HepG2 (cell line): ENCODE measurements at regions not wholly inside any gene's neighbourhood (a gene's known extent, or its start where the extent isn't known, plus 50 kb on each side); places are given as distances from the start of the nearest gene placed in this dataset.

ENCODE experiments used
- ATAC-seq: fragments of 200-7000 bp; cut with Tn5 transposase; 3 replicates; pipeline ENCODE4 v1.9.1; 2020; ENCODE audit warnings: mild to moderate bottlenecking, moderate library complexity
- BruUV-seq: library from RNA; stranded (reverse); fragments of 400-500 nt; replicated peaks from 2 replicates; lab custom pipeline; 2021; lab: Mats Ljungman, UMichigan
- CTCF ChIA-PET: fragments of 300-600 bp; formaldehyde crosslinking; extraction: SDS; loops from one replicate; lab custom pipeline; 2021; ENCODE audit warnings: low total read pairs, inconsistent platforms, low intra/inter-chr PET ratio; lab: Yijun Ruan, JAX
- POLR2A ChIA-PET: fragments of 350-600 bp; sonication (Branson Sonifier 250); formaldehyde crosslinking; loops from one replicate; lab custom pipeline; 2020; ENCODE audit warnings: antibody characterized with exemption, inconsistent platforms; lab: Yijun Ruan, JAX
- DNase-seq: peaks from one replicate; pipeline ENCODE4 v3.0.0-alpha.2; 2015; ENCODE audit warnings: low spot score
- FAIRE-seq: peaks from 3 replicates; lab custom pipeline; 2011; peaks lifted over from hg19 to GRCh38; lab: Jason Lieb, UNC
- H2AFZ ChIP-seq: one replicate; pipeline ENCODE4 v1.6.1; 2011; ENCODE audit warnings: low read length, inconsistent platforms
- H3K27ac ChIP-seq: fragments of 300-600 bp; 3 replicates; pipeline ENCODE4 v1.8.0; 2011; ENCODE audit warnings: mixed run types, mild to moderate bottlenecking, mixed read lengths, low read length, inconsistent platforms; ENCODE audit not compliant: insufficient read depth; ENCODE audit errors: extremely low read length
- H3K27me3 ChIP-seq, 2 experiments: fragments of 200-600 bp in 1 of 2; 2 replicates in 1 of 2; 3 replicates in 1 of 2; pipeline versions ENCODE4 v1.6.0 to v1.8.0; 2011; ENCODE audit warnings: low read length in 2 of 2, mild to moderate bottlenecking in 2 of 2, moderate library complexity in 2 of 2, inconsistent platforms in 1 of 2; ENCODE audit not compliant: insufficient read depth in 2 of 2, control insufficient read depth in 1 of 2
- H3K36me3 ChIP-seq, 2 experiments: fragments of 200-600 bp in 1 of 2; replicated peaks in 1 of 2; 2 replicates in 1 of 2; 3 replicates in 1 of 2; pipeline versions ENCODE4 v1.5.1 to v1.8.0; 2011; ENCODE audit warnings: low read length in 2 of 2, inconsistent platforms in 1 of 2; ENCODE audit not compliant: insufficient read depth in 2 of 2, control insufficient read depth in 1 of 2
- H3K4me1 ChIP-seq: 2 replicates; pipeline ENCODE4 v1.5.1; 2012; ENCODE audit warnings: low read length, inconsistent platforms; ENCODE audit not compliant: insufficient read depth
- H3K4me2 ChIP-seq: 2 replicates; pipeline ENCODE4 v1.6.0; 2011; ENCODE audit warnings: low read depth, low read length, inconsistent platforms
- H3K4me3 ChIP-seq, 3 experiments: fragments of 200-600 bp in 1 of 3; sonication (generic), shearing (Covaris generic) in 1 of 3; replicated peaks in 1 of 3; 2 replicates each; pipeline ENCODE4 v1.5.1; 2011 to 2016; ENCODE audit warnings: low read length in 3 of 3, inconsistent platforms in 2 of 3, low read depth in 2 of 3, mild to moderate bottlenecking in 2 of 3, control low read depth in 1 of 3, mixed read lengths in 1 of 3; ENCODE audit not compliant: insufficient read depth in 1 of 3
- H3K79me2 ChIP-seq: one replicate; pipeline ENCODE4 v1.6.1; 2011; ENCODE audit warnings: low read length, inconsistent platforms; ENCODE audit not compliant: insufficient read depth
- H3K9ac ChIP-seq: 2 replicates; pipeline ENCODE4 v1.6.0; 2011; ENCODE audit warnings: mild to moderate bottlenecking, low read depth, low read length, inconsistent platforms; ENCODE audit not compliant: insufficient read depth
- H3K9me3 ChIP-seq: 2 replicates; pipeline ENCODE4 v1.5.1; 2012; ENCODE audit warnings: mild to moderate bottlenecking, low read length
- H4K20me1 ChIP-seq: 2 replicates; pipeline ENCODE4 v1.6.0; 2011; ENCODE audit warnings: inconsistent platforms, mild to moderate bottlenecking, low read length, moderate library complexity; ENCODE audit not compliant: insufficient read depth
- ATF7-NPFF ChIP-seq: sonication (generic); formaldehyde crosslinking; IDR thresholded peaks from 2 replicates; pipeline ENCODE4 v1.8.1; 2023; ENCODE audit warnings: mild to moderate bottlenecking, low read depth, missing genetic modification reagents, moderate library complexity
- CBFB ChIP-seq: sonication (generic); formaldehyde crosslinking; IDR thresholded peaks from 2 replicates; pipeline ENCODE4 v1.4.0; 2020; ENCODE audit warnings: missing genetic modification reagents
- CREB1 ChIP-seq, 2 experiments: fragments of 450-650 bp in 1 of 2; IDR thresholded peaks; 2 replicates each; pipeline ENCODE4 v1.6.1; 2016 to 2017; ENCODE audit warnings: control low read depth in 1 of 2, mild to moderate bottlenecking in 1 of 2, missing compliant biosample characterization in 1 of 2, missing genetic modification characterization in 1 of 2
- CTCF ChIP-seq: sonication (generic); formaldehyde crosslinking; IDR thresholded peaks from 2 replicates; pipeline ENCODE4 v1.5.0; 2020; ENCODE audit warnings: mild to moderate bottlenecking, missing genetic modification reagents, moderate library complexity
- DNMT3B ChIP-seq: conservative IDR thresholded peaks from 2 replicates; pipeline ENCODE4 v1.6.1; 2016; ENCODE audit warnings: missing biosample characterization, control low read depth
- DPF2 ChIP-seq: sonication (generic); formaldehyde crosslinking; IDR thresholded peaks from 2 replicates; pipeline ENCODE4 v1.4.0; 2020; ENCODE audit warnings: mild to moderate bottlenecking, low read depth, missing genetic modification reagents, borderline replicate concordance
- FIP1L1 ChIP-seq: fragments of 200-400 bp; formaldehyde crosslinking; IDR thresholded peaks from 2 replicates; pipeline ENCODE4 v1.6.1; 2018; ENCODE audit warnings: low read depth, mild to moderate bottlenecking, low read length, moderate library complexity, borderline replicate concordance; ENCODE audit not compliant: insufficient read depth
- FOSL1 ChIP-seq: sonication (generic); formaldehyde crosslinking; IDR thresholded peaks from 2 replicates; pipeline ENCODE4 v1.9.0; 2021; ENCODE audit warnings: missing genetic modification reagents, borderline replicate concordance
- FOSL2 ChIP-seq: sonication (generic); formaldehyde crosslinking; IDR thresholded peaks from 2 replicates; pipeline ENCODE4 v1.4.0; 2020; ENCODE audit warnings: missing genetic modification reagents
- GZF1 ChIP-seq: sonication (generic); formaldehyde crosslinking; IDR thresholded peaks from 2 replicates; pipeline ENCODE4 v1.5.1; 2020; ENCODE audit warnings: mild to moderate bottlenecking, missing genetic modification reagents
- IRX3 ChIP-seq: sonication (generic); formaldehyde crosslinking; IDR thresholded peaks from 2 replicates; pipeline ENCODE4 v1.8.1; 2023; ENCODE audit warnings: mild to moderate bottlenecking, low read depth, missing genetic modification reagents, borderline replicate concordance
- PHF20 ChIP-seq: sonication (generic); formaldehyde crosslinking; IDR thresholded peaks from 2 replicates; pipeline ENCODE4 v1.5.0; 2020; ENCODE audit warnings: mild to moderate bottlenecking, missing genetic modification reagents
- SMARCE1 ChIP-seq: fragments of 450-650 bp; IDR thresholded peaks from 2 replicates; pipeline ENCODE4 v1.6.1; 2017; ENCODE audit warnings: borderline replicate concordance
- TARDBP ChIP-seq: sonication (generic); formaldehyde crosslinking; IDR thresholded peaks from 2 replicates; pipeline ENCODE4 v1.8.0; 2022; ENCODE audit warnings: mild to moderate bottlenecking, missing genetic modification reagents
- YEATS2 ChIP-seq: sonication (generic); formaldehyde crosslinking; IDR thresholded peaks from 2 replicates; pipeline ENCODE4 v1.4.0; 2020; ENCODE audit warnings: missing genetic modification reagents, borderline replicate concordance
- ZC3H4 ChIP-seq: sonication (generic); formaldehyde crosslinking; IDR thresholded peaks from 2 replicates; pipeline ENCODE4 v1.4.0; 2020; ENCODE audit warnings: missing genetic modification reagents, borderline replicate concordance
- ZNF121 ChIP-seq: sonication (generic); formaldehyde crosslinking; IDR thresholded peaks from 2 replicates; pipeline ENCODE4 v1.5.0; 2020; ENCODE audit warnings: mild to moderate bottlenecking, missing genetic modification reagents
- ZNF839 ChIP-seq: sonication (generic); formaldehyde crosslinking; IDR thresholded peaks from 2 replicates; pipeline ENCODE4 v1.4.0; 2020; ENCODE audit warnings: missing genetic modification reagents, mild to moderate bottlenecking, borderline replicate concordance
- WGBS: methylation state at CpG from one replicate; pipeline ENCODE4 v1.1.6; 2017; ENCODE audit warnings: low lambda C conversion rate; 5-methylcytosine and 5-hydroxymethylcytosine counted together
- in situ Hi-C: cut with HindIII; loops from 2 replicates; pipeline ENCODE4 v1.10.0; 2017; ENCODE audit warnings: low pct_unique_long_range_greater_than_20kb; ENCODE audit not compliant: extremely low pct_ligation_motif_present
- intact Hi-C: fragments of 100-400 bp; cut with micrococcal nuclease; formaldehyde crosslinking; loops from one replicate; pipeline ENCODE4 v1.10.0; 2022; ENCODE audit not compliant: unreplicated experiment
- TF ChIP-seq, protein P1 (sequence below): sonication (generic); formaldehyde crosslinking; IDR thresholded peaks from 2 replicates; pipeline ENCODE4 v1.4.0; 2020; ENCODE audit warnings: mild to moderate bottlenecking, missing genetic modification reagents

- TF ChIP-seq FOSL1 (CRISPR knock-in tag) (no peak), DPF2 (CRISPR knock-in tag) (no peak), GZF1 (no peak)
- TF ChIP-seq, all 625 proteins: peak for 2
Measured at GRCh38 chr4:54933579-54933978, 191.8 kb downstream of the KDR start (continued).

- in situ Hi-C loops (no loop called here), intact Hi-C loops (no loop called here)
- no peak overlapping the region for H3K4me3 ChIP-seq
- no peak for ATAC-seq
- no peak overlapping the region for H3K4me2 ChIP-seq
- H3K79me2 ChIP-seq = no peaks in the 10 kb centered on the region
- POLR2A ChIA-PET = no interaction called here
- FAIRE-seq = no peak
- H3K9me3 ChIP-seq = no peaks in the 10 kb centered on the region
- 3% methylated on average over 6 of the region's 6 CpGs for WGBS
- no peak for DNase-seq
- TF ChIP-seq CTCF (CRISPR knock-in tag) (no peak), ATF7-NPFF (CRISPR knock-in tag) (no peak), PHF20 (no peak), FIP1L1 (no peak), YEATS2 (CRISPR knock-in tag) (no peak), ZNF839 (CRISPR knock-in tag) (no peak), IRX3 (no peak), CREB1 (IDR thresholded peaks at IDR 0.05) (no peak), CREB1 (CRISPR knock-in tag; IDR thresholded peaks at IDR 0.05) (no peak), DNMT3B (no peak), CBFB (CRISPR knock-in tag) (no peak), SMARCE1 (no peak), TARDBP (CRISPR knock-in tag) (no peak), ZC3H4 (CRISPR knock-in tag) (no peak), ZNF121 (CRISPR knock-in tag) (no peak), FOSL2 (CRISPR knock-in tag) (no peak)
- TF ChIP-seq, protein P1, sequence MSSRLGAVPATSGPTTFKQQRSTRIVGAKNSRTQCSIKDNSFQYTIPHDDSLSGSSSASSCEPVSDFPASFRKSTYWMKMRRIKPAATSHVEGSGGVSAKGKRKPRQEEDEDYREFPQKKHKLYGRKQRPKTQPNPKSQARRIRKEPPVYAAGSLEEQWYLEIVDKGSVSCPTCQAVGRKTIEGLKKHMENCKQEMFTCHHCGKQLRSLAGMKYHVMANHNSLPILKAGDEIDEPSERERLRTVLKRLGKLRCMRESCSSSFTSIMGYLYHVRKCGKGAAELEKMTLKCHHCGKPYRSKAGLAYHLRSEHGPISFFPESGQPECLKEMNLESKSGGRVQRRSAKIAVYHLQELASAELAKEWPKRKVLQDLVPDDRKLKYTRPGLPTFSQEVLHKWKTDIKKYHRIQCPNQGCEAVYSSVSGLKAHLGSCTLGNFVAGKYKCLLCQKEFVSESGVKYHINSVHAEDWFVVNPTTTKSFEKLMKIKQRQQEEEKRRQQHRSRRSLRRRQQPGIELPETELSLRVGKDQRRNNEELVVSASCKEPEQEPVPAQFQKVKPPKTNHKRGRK (CRISPR knock-in tag) = no peak
- no TSS peak for BruUV-seq
- CTCF ChIA-PET = no interaction called here
- no peaks in the 10 kb centered on the region for H3K36me3 ChIP-seq
- H4K20me1 ChIP-seq = no peaks in the 10 kb centered on the region
- no peak overlapping the region for H2AFZ ChIP-seq
- no peak overlapping the region for H3K9ac ChIP-seq
- H3K27ac ChIP-seq = no peak overlapping the region
- no peaks in the 10 kb centered on the region for H3K27me3 ChIP-seq
- H3K4me1 ChIP-seq = no peaks in the 10 kb centered on the region
Measured at GRCh38 chr4:54930226-54930625, 195.2 kb downstream of the KDR start.
